Coronary artery (tissue), 2 donors: ENCODE measurements at regions not wholly inside any gene's neighbourhood (a gene's known extent, or its start where the extent isn't known, plus 50 kb on each side); places are given as distances from the start of the nearest gene placed in this dataset.

Source experiments
- DNase-seq: peaks from one replicate; pipeline ENCODE4 v3.0.0-alpha.2; 2017; ENCODE audit warnings: low spot score
- H3K27ac ChIP-seq, 2 donors: fragments of 200-600 bp; sonication (generic); one replicate each; pipeline ENCODE4 v1.5.1; 2016 to 2019
- H3K4me3 ChIP-seq: fragments of 200-600 bp; sonication (generic); 2 replicates; pipeline ENCODE4 v1.5.1; 2016; ENCODE audit warnings: mild to moderate bottlenecking, moderate library complexity
- CTCF ChIP-seq: fragments of 200-600 bp; sonication (generic); IDR thresholded peaks from one replicate; pipeline ENCODE4 v1.5.1; 2019; ENCODE audit warnings: antibody characterized with exemption

DNA sequence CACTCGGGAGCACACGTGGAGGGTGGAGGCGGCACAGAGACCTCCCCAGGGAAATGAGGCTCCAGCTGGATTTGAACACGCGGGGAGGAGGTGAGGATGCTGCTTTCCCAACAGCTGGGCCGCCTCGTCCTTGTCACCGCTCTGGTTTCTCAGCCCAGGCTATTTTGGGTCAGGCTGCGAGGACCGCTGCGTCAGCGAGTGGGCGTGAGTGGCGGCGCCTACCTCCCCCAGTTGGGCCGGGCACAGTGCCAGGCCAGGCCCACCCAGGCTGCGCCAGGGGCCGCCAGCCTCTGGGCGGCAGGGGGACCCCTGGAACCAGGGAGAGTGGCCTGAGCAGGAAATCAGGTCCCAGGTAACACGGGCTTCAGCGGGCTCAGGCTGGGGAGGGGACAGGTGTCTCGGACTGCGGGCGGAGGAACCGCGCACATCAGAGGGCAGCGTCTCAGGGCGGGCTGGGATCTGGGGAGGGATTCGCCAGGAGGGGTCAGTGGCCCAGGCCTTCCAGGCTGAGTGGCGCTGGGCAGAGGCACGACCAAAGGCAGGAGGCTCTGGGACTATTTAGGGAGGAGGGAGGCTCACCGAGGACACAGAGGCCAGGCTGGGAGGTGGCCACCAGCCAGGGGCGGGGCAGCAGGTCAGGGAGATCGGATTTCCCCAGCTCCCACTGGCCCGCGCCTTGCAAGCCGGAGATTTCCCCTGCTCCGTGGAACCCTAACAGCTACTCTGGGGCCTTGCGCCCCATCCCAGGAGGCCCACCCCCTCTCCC is 125.2 kb upstream of the RET start:
- Histone ChIP-seq H3K27ac (no peak overlapping the region), H3K4me3 (no peak overlapping the region)
- TF ChIP-seq CTCF, result no peak
- DNase-seq, result peak; percentile 69

GRCh38 chr10:42952349-42952748 is 124.5 kb upstream of the RET start:
- Histone ChIP-seq H3K4me3 (no peak overlapping the region), H3K27ac (no peak overlapping the region)
- DNase-seq, result peak; percentile 47
- TF ChIP-seq CTCF, result no peak

GRCh38 chr10:42952931-42953683 is 123.8 kb upstream of the RET start:
- peak; percentile 35 for DNase-seq

GRCh38 chr10:42953684-42954674 is 122.9 kb upstream of the RET start:
- TF ChIP-seq CTCF, result no peak
- Histone ChIP-seq H3K4me3 (no peak overlapping the region), H3K27ac (no peak overlapping the region)
- peak; percentile 60 for DNase-seq

More at GRCh38 chr10:42952931-42953683, 123.8 kb upstream of the RET start:
- no peak for TF ChIP-seq CTCF
- H3K27ac ChIP-seq, result no peak overlapping the region
- H3K4me3 ChIP-seq, result no peak overlapping the region

- DNase-seq, result peak; percentile 65
- H3K27ac ChIP-seq, result no peak overlapping the region
- no peak overlapping the region for H3K4me3 ChIP-seq
- TF ChIP-seq CTCF, result no peak
These were observed 121.9 kb upstream of the RET start for GRCh38 chr10:42954766-42955492.

DNA sequence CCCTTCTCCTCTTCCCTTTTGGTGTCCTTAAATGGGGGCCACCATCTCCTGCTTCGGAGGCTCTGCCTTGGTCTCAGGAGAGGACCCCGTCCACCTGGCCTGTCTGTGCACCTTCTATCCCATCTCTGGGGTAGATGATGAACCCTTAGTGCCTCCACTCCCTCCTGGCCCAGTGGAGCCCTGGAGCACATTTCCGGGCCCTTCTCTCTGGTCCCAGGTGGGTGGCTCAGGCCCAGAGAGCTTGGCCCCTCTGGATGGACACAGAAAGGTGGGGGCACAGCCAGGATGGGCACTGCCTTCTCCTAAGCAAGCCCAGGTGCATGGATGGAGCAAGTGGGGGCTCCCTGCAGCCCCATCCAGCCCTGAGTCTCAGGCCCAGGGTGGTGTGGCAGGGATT is 121.4 kb upstream of the RET start:
- DNase-seq, result peak; percentile 29
- no peak for TF ChIP-seq CTCF
- no peak overlapping the region for H3K4me3 ChIP-seq
- no peak overlapping the region for H3K27ac ChIP-seq
